NOMO-1 treated with DMSO at 0.1 percent for 48 hours (cell line): ENCODE measurements at regions not wholly inside any gene's neighbourhood (a gene's known extent, or its start where the extent isn't known, plus 50 kb on each side); places are given as distances from the start of the nearest gene placed in this dataset.
"Not testable (repeated sequence)": the region's sequence is repeated elsewhere in the genome, so short reads cannot be mapped to it uniquely, and the experiment has no call there.

ENCODE experiments used
- DNase-seq: peaks from one replicate; lab custom pipeline; 2025; ENCODE audit not compliant: unreplicated experiment; lab: John Stamatoyannopoulos, UW

DNA sequence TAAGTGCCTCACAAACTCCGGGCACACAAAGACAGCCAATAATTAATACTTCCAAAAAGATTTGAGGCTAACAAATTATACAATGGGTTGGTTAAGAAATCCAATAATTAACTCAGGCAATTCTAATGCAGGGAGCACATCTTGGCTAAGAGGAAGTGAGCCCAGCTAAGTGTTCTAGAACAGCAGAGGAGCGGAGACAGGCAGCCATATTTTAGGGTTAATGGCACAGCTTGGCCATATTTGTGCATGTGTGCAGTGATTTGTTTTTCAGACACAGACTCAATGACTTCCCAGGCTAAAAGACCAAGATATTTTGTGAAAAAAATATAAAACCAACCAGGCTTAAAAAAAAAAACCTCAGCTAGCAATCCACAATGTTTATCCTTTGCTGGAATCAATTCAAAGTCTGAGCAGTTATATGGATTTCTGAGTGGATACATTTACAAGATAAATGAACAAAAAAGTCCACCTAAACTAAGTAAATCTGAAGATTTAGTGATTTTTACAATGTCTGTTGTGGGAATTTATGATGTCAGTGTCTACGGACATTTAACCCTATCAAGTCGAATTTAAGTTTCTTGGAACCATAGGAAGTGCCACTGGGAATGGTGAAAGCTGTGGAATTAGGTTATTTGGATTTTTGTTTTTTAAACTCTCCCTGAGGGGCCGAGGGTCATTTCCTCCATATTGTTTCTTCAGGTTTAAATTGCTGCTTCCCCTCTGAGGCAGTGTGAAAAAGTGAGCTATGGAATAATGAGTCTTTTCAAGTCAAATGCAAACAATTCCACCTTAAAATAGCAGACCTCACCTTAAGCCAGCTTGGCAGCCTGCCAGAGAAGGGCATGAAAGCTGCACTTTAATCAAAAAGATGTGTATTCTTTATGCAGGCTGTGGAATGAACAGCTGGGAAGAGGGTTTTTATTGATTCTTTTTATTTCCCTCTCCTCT, 413.7 kb upstream of the TBL1XR1 start:
- DNase-seq, result peak; percentile 46

DNA sequence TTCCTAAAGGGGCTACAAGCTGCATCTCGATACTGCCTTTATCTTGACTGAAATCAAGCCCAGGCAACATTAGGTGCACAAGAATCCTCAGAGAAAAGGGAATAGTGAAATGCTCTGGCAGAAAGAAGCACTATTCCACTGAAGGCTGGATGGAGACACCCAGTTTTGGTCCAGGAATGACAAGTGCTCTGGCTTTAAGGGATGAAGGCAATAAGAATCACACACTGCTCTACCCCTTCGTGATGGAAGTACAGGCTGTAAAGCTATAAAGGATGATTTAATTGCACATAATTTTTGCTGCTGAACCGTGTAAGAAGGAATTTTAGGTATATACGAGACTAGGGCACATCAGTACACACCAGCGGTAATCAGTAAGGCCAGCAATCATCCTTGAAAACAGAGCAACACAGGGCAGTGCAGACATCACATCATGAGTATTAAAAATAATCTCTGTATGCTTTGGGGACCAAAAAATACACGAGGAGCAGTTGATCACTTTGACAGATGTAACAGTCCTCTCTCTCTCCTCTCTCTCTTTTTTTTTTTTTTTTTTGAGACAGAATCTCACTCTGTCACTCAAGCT, 414.6 kb upstream of the TBL1XR1 start:
- DNase-seq, result no peak

DNA sequence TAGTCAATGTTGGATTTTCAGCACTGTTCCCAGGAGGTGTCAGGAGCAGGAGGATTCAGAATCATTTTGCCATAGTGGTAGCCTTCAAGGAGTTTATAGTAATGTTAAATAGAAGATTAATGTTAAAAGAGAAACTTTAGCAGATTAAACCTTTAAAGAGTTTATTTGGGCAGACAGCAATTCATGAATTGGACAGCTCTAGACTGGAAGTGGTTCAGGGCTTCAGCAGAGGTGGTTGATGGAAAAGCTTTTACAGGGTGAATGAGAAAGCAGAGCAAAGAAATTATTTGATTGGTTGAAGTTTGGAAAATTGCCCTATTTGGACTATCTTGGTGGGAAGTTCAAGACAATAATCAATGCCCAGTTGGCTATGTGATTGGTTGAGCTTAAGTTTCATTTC, 416.6 kb upstream of the TBL1XR1 start:
- DNase-seq, result no peak

DNA sequence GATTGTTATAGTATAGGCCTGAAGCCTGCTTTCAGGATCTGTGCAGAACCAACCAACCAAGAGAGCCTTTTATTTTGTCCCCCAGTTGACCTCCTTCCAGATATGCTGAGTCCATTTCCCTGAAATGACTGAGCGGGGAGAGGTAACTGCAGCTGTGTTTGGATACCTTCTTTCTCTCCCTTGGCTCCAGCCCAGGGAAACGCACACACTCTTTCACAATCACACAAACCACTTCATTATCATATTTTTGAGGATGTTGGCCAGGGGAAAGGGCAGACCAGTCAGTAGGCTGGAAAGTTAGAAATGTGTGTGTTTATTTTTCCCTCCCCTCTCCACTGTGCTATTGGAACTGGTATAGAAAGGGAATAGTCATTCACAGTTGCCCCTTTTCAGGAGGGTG, 417.7 kb upstream of the TBL1XR1 start:
- peak; percentile 88 for DNase-seq

DNA sequence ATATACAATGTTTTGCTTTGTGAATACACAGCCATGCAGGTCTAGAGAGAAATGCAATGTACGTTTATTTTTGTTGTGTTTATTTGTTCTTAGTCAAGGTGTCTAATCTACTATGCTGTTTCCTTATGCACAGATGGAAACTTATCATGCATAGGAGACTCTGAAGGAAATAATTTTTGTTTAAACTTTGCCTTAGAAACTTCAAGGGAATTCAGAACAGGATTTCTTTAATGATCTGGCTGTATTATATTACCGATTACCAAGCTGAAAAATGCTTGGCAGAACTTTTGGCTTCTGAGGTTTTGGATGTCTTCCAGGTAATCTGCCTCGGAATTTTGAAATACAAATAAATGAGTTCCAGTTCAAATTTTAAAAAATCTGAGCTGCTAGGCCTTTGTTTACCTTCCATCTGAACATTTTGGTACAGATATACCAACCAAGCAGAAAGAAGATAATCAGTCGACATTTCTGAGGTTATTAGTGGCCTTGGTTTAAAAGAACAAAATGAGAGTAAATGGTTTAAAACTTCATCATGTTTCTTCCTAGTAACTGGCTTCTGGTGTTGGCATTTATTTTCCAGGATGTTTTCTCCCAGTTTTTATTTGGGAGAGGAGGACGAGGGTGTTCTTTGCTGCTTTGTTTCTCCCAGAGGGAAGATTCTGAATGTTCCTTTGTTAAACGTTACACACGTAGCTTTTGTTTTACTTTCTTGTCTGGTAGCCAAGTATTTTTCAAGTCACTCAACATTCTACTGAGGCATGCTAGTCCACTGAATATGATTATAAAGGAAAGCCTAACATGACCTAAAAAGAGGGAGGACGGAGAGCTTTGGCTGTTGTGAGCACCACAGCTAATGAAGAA, 421.8 kb upstream of the TBL1XR1 start:
- no peak for DNase-seq

DNA sequence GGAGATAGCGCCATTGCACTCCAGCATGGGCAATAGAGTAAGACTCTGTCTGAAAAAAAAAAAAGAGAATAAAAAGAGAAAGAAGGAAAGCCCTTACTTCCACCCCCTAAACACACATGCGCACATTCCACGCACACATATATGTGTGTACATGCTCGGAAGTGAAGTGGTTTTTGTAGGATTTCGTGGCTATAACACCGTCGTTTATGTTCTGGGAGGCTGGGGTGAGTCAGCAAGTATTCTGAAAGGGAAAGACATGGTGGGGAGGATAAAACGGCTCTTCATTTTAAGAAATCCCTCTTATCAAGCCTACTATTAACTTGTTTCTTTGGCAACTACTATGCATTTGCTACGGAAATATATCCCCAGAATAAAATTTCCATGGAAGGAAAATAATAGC, 422.8 kb upstream of the TBL1XR1 start:
- DNase-seq, result no peak

DNA sequence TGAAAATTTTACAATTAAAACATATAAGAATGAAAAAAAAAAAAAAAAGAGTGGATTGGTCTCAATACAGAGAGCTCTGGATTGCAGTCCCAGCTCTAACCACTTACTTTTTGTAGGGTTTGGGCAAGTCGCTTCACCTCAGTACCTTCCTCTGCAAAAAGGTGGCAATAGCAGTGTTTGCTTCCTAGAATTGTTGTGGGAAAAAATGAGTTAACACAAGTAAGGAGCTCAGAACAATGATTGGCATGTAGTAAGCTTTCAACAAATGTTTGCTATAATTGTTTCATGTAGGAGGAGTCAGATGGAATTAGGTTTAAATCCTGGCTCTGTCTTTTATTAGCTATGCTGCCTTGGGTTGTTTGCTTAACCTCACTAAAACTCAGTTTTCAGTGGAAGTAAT, 425.2 kb upstream of the TBL1XR1 start:
- DNase-seq, result no peak

DNA sequence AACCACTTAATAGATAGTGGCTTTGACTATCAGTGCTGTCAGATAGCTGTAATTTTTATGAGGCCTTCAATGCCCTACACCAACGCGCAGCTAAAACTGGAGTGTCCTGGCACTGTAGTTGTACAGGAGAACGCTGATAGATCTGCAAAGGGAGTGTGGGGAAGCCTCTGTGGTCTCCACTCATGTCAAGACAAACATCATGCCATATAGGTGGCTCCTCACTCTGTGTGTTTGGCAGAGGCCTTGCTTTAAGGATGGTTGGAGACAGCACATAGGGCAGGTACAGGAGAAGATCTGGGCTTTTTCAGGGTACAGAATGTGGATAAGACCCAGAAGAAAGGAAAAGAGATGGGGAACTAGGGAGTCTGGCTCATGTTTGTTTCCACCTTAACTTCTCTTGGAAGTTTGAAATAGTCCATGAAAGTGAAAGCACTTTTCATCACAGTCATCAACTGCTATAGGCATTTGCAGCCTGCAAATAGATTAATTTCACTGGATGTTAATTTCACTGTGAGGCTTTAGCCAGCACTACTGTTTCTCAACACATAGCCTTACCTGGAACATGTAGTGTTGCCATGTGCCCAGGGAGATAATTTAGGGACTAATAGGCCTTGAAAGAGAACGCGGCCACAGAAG, 425.8 kb upstream of the TBL1XR1 start:
- DNase-seq, result no peak

DNA sequence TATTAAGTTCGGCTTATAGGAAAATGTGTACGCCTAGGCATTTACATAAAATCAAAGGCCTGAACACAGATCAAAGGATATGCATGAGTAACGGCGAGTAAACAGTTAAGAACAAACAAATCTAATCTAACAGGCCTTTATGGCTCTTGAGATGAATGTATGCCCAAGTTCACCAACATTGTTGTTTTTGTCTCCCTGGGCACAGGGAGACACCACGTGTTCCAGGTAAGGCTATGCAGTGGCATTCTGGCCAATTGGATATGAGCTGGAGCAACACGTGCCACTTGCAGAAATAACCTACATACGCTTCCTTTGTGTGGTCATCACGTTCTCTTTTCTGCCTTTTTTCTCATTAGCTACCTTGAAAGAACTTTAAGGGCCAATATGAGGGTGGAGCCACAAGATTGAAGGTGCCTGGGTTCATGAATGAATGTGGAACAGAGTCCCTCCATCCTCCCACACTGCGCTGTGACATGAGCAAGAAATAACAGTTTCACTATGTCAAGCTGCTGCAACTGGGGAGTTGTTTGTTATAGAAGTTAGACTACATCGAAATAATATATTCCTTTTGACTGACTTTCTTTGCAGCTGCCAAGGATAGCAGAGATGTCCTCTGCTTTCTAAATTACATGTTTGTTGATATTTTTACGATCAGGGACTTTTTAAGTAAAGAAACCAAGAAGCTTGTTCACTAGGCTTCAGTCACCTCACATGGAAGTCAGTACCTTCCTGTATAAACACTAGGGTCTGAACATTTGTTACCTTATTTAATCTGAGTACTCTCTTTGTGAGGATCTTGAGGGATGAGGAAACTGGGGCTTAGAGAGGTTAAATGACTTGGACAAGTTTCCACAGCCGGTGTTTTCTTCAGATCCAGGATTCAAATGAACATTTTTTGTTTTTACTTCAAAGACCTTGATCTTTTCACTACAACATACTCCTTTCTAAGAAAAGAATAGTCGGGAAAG, 427.5 kb upstream of the TBL1XR1 start:
- no peak for DNase-seq

DNA sequence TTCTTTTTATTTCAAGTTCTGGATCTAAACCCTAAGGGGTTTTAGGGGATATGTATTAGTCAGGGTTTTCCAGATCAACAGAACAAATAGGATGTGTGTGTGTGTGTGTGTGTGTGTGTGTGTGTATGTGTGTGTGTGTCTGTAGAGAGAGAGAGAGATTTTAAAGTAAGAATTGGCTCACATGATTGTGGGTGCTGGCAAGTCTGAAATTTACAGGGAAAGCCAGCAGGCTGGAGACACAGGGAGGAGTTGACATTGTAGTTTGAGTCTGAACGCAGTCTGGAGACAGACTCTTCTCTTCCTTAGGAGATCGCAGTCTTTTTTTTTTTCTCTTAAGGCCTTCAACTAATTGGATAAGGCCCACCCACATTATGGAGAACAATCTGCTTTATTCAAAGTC, 428.8 kb upstream of the TBL1XR1 start:
- DNase-seq, result no peak

DNA sequence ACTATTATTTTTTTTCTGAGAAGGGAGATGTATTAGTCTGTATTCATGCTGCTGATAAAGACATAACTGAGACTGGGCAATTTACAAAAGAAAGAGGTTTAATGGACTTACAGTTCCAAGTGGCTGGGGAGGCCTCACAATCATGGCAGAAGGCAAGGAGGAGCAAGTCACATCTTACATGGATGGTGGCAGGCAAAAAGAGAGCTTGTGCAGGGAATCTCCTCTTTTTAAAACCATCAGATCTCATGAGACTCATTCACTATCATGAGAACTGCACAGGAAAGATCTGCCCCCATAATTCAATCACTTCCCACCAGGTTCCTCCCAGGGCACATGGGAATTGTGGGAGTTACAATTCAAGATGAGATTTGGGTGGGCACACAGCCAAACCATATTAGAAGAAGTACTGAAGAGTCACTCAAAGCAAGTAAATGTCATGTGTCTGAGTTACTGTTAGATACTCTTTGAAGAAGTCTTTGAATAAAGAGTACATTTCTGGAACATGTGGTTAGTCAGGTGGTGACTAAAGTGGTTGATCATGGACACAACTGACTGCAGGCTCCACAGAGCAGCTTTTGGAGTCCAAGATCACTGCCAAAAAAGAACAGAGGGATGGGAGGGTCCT, 430.9 kb upstream of the TBL1XR1 start:
- not testable (repeated sequence) for DNase-seq

DNA sequence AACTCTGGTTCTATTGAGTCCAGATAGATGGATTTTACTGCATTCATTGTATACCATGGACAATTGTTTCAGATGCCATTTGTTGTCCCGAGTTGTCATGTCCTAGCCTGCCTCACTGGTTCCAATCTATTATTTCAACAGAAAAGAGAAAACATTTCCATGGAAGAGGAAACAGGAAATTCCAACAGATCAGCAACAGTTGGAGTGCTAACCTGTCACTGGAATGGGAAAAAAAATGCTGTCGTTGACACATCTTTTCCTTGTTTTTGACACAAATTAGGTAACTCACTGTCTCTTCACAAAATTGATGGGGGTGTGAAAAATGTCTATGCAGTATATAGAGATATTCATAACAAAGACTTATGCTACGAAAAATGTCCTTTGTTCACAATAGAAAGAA, 432.0 kb upstream of the TBL1XR1 start:
- DNase-seq, result no peak

DNA sequence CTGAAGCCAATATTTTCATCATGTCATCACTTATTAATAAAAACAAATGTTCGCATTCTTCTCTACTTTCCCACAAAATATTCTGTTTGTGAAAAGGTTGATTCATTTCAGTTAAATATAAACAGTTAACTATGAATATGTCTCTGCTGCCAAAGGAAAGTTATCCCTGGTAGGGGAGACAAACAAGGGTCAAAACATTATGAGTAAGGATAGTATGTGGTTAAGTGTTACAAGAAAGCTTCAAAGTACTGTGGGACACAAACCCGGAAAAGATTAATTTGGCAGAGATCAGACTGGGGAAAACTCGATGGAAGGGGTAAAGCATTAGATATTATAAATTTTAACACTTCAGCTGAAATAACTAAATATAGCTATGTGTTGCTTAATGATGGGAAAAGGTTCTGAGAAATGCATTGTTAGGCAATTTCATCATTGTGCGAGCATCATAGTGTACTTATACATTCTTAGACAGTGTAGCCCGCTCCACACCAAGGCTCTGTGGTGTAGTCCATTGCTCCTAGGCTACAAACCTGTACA, 436.5 kb upstream of the TBL1XR1 start:
- no peak for DNase-seq

DNA sequence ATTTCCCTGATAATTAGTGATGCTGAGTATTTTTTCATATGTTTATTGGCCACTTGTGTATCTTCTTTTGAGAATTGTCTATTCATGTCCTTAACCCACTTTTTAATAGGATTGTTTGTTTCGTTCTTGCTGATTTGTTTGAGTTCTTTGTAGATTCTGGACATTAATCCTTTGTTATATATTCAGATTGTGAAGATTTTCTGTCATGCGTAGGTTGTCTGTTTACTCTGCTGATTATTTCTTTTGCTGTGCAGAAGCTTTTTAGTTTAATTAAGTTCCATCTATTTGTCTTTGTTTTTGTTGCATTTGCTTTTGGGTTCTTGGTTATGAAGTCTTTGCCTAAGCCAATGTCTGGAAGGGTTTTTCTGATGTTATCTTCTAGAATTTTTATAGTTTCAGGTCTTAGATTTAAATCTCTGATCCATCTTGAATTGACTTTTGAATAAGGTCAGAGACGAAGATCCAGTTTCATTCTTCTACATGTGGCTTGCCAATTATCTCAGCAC, 438.4 kb upstream of the TBL1XR1 start:
- DNase-seq, result not testable (repeated sequence)

DNA sequence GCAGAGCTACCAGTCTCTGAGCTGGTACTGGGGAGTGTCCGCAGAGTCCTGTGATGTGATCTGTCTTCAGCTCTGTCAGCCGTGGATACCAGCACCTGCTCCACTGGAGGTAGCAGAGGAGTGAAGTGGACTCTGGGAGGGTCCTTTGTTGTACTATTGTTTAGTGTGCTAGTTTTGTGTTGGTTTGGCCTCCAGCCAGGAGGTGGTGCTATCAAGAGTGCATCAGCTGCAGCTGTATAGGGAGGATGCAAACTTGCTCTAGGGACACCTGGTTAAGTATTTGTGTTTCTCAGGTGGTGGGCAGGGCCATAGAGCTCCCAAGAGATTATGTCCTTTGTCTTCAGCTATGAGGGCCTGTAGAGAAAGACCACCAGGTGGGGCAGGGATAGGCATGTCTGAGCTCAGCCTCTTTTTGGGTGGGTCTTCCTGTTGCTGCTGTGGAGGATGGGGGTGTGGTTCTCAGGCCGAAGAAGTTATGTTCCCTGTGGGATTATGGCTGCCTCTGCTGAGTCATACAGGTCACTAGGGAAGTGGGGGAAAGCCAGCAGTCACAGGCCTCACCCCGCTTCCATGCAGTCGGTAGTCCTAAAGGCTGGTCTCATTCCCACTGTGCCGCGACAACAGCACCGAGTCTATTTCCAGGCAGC, 443.2 kb upstream of the TBL1XR1 start:
- no peak for DNase-seq

DNA sequence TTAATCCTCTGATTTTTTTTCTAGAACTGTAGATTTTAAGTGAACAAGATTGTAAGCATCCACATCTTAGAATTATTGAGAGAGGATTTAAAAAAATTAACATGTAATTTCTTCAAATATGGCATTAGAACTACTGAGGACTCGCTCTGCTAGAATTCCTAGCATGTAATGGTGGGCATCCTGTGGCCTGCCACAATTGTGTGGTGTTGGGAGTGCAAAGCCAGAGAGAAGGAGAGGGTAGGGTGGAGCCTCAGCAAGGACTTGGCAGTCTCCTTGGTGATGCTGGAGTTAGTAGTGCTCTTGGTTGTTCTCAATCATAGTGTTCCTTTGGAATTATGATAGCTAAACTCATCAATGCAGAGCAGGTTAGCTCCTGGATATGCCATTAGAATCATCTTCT, 443.9 kb upstream of the TBL1XR1 start:
- DNase-seq, result no peak

DNA sequence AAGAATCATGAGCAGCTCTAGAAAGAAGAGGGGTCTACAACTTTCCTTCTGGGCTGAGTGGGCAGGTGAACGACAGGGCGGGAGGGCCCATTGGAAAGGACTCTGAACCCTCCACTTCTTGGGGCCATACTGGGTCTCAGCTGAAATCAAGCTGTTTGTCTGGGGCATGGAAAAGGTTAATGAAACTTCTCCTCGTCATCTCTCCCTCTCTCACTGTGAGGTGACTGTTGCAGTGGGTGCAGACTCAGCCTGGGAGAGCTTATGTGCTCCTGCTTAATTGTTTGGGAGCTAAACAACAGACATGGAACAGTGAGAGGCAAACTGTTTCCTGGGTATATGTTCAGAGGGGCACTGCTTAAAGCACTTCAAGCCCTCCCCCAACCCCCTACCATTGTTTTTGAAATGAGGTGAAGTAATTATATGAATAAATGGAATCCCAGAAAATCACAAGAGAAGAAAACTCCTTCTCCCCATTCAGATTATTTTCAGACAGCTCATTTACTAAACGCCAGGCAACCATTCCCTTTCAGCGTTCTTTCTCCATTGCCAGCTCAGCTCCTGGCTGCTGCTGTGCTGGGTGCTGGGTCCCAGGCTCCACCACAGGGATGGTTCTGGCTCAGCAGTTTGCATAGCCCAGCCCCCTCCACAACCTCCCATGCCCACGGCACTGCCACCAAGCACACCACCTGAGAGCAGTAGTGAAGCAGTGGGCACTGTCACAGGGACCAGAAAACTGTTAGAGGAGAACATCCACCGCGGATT, 444.9 kb upstream of the TBL1XR1 start:
- no peak for DNase-seq

DNA sequence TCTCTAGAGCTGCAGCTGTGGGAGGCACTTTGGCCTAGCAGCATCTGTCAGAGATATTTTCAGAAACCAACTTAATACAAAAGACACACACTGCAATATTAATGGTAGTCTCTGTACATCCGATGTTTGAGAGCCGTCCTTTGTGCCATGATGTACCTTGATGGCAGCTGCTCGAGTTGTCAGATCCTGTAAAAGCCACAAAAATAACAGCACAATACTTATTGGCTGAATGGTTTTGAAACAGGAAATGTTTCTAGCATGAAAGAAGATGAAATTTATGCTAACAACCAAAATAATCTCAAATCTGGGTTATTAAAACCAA, 445.5 kb upstream of the TBL1XR1 start:
- DNase-seq, result no peak
